K562 (cell line): ENCODE measurements at regions not wholly inside any gene's neighbourhood (a gene's known extent, or its start where the extent isn't known, plus 50 kb on each side); places are given as distances from the start of the nearest gene placed in this dataset.

Experiments
- FOXA3 ChIP-seq, 2 experiments: fragments of 450-650 bp in 1 of 2; sonication (generic) in 1 of 2; formaldehyde crosslinking; IDR thresholded peaks in 1 of 2; conservative IDR thresholded peaks in 1 of 2; 2 replicates each; pipeline versions ENCODE4 v1.4.0 to v1.8.0; 2020 to 2022; ENCODE audit warnings: mild to moderate bottlenecking in 2 of 2, missing genetic modification reagents in 1 of 2
- FOXM1 ChIP-seq, 2 experiments: fragments of 450-650 bp in 1 of 2; sonication (generic) in 1 of 2; formaldehyde crosslinking in 1 of 2; IDR thresholded peaks; 2 replicates each; pipeline versions ENCODE4 v1.6.1 to v1.9.0; 2017 to 2022; ENCODE audit warnings: low read depth in 2 of 2, mild to moderate bottlenecking in 2 of 2, missing genetic modification reagents in 1 of 2, moderate library complexity in 1 of 2
- KAT7 ChIP-seq: sonication (generic); formaldehyde crosslinking; IDR thresholded peaks from 2 replicates; pipeline ENCODE4 v1.8.0; 2022; ENCODE audit warnings: missing genetic modification reagents, mild to moderate bottlenecking, borderline replicate concordance
- L3MBTL2 ChIP-seq: fragments of 450-650 bp; IDR thresholded peaks from 2 replicates; pipeline ENCODE4 v1.6.1; 2016; ENCODE audit warnings: mild to moderate bottlenecking, moderate library complexity
- NCOA1 ChIP-seq: fragments of 450-650 bp; IDR thresholded peaks from 2 replicates; pipeline ENCODE4 v1.6.1; 2016; ENCODE audit warnings: low read depth
- ZNF146 ChIP-seq: IDR thresholded peaks from one replicate; pipeline ENCODE4 v1.6.1; 2018; ENCODE audit warnings: missing compliant biosample characterization; ENCODE audit not compliant: unreplicated experiment
- TF ChIP-seq, protein P1 (sequence below): sonication (generic); formaldehyde crosslinking; IDR thresholded peaks from 2 replicates; pipeline ENCODE4 v1.8.0; 2023; ENCODE audit warnings: missing genetic modification reagents, mild to moderate bottlenecking, borderline replicate concordance
- TF ChIP-seq, protein P2 (sequence below): sonication (generic); formaldehyde crosslinking; IDR thresholded peaks from 2 replicates; pipeline ENCODE4 v1.8.1; 2022; ENCODE audit warnings: missing genetic modification reagents
- TF ChIP-seq, protein P3 (sequence below): fragments of 250-450 bp; sonication (Bioruptor Pico); IDR thresholded peaks from 2 replicates; pipeline ENCODE4 v1.4.0; 2020; ENCODE audit warnings: mild to moderate bottlenecking, moderate library complexity
- TF ChIP-seq, protein P4 (sequence below): fragments of 450-650 bp; IDR thresholded peaks from 2 replicates; pipeline ENCODE4 v1.6.1; 2016; ENCODE audit warnings: borderline replicate concordance
- TF ChIP-seq, protein P5 (sequence below): fragments of 250-450 bp; sonication (Bioruptor Pico); IDR thresholded peaks from 2 replicates; pipeline ENCODE4 v1.9.0; 2021; ENCODE audit warnings: mild to moderate bottlenecking
- TF ChIP-seq, protein P6 (sequence below): sonication (generic); formaldehyde crosslinking; IDR thresholded peaks from 2 replicates; pipeline ENCODE4 v1.8.0; 2022; ENCODE audit warnings: mild to moderate bottlenecking, low read depth, missing genetic modification reagents

DNA sequence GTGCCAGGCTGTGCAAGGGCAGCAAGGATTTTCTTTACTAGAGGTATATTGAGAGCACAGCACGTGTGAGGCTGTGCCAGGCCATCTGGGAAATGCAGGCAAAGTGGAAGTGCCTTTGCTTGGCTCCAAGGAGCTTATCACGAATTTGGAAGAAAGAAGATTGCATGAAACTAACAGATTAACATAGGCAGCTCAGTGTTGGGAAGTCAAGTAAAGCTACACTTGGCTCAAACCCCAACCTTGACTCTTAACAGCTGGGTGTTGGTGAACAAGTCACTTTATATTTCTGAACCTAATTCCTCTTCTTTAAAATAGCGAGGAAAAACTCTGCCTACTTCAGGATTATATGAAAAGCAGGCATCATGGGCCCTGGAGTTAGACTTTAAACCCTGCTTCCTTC is 105.2 kb downstream of the PLCE1 start (continued):
- TF ChIP-seq FOXA3 (CRISPR knock-in tag; conservative IDR thresholded peaks at IDR 0.05 in 1 of 2, IDR thresholded peaks at IDR 0.05 in 1 of 2) (no peak), KAT7 (CRISPR knock-in tag) (no peak), FOXM1 (IDR thresholded peaks at IDR 0.05; ENCODE audit: low read depth) (no peak), FOXM1 (CRISPR knock-in tag; IDR thresholded peaks at IDR 0.05; ENCODE audit: low read depth) (no peak), L3MBTL2 (no peak), NCOA1 (no peak), ZNF146 (no peak)
- TF ChIP-seq, protein P1, sequence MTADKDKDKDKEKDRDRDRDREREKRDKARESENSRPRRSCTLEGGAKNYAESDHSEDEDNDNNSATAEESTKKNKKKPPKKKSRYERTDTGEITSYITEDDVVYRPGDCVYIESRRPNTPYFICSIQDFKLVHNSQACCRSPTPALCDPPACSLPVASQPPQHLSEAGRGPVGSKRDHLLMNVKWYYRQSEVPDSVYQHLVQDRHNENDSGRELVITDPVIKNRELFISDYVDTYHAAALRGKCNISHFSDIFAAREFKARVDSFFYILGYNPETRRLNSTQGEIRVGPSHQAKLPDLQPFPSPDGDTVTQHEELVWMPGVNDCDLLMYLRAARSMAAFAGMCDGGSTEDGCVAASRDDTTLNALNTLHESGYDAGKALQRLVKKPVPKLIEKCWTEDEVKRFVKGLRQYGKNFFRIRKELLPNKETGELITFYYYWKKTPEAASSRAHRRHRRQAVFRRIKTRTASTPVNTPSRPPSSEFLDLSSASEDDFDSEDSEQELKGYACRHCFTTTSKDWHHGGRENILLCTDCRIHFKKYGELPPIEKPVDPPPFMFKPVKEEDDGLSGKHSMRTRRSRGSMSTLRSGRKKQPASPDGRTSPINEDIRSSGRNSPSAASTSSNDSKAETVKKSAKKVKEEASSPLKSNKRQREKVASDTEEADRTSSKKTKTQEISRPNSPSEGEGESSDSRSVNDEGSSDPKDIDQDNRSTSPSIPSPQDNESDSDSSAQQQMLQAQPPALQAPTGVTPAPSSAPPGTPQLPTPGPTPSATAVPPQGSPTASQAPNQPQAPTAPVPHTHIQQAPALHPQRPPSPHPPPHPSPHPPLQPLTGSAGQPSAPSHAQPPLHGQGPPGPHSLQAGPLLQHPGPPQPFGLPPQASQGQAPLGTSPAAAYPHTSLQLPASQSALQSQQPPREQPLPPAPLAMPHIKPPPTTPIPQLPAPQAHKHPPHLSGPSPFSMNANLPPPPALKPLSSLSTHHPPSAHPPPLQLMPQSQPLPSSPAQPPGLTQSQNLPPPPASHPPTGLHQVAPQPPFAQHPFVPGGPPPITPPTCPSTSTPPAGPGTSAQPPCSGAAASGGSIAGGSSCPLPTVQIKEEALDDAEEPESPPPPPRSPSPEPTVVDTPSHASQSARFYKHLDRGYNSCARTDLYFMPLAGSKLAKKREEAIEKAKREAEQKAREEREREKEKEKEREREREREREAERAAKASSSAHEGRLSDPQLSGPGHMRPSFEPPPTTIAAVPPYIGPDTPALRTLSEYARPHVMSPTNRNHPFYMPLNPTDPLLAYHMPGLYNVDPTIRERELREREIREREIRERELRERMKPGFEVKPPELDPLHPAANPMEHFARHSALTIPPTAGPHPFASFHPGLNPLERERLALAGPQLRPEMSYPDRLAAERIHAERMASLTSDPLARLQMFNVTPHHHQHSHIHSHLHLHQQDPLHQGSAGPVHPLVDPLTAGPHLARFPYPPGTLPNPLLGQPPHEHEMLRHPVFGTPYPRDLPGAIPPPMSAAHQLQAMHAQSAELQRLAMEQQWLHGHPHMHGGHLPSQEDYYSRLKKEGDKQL (CRISPR knock-in tag) = no peak
- TF ChIP-seq, protein P2, sequence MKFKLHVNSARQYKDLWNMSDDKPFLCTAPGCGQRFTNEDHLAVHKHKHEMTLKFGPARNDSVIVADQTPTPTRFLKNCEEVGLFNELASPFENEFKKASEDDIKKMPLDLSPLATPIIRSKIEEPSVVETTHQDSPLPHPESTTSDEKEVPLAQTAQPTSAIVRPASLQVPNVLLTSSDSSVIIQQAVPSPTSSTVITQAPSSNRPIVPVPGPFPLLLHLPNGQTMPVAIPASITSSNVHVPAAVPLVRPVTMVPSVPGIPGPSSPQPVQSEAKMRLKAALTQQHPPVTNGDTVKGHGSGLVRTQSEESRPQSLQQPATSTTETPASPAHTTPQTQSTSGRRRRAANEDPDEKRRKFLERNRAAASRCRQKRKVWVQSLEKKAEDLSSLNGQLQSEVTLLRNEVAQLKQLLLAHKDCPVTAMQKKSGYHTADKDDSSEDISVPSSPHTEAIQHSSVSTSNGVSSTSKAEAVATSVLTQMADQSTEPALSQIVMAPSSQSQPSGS = no peak
- TF ChIP-seq, protein P3, sequence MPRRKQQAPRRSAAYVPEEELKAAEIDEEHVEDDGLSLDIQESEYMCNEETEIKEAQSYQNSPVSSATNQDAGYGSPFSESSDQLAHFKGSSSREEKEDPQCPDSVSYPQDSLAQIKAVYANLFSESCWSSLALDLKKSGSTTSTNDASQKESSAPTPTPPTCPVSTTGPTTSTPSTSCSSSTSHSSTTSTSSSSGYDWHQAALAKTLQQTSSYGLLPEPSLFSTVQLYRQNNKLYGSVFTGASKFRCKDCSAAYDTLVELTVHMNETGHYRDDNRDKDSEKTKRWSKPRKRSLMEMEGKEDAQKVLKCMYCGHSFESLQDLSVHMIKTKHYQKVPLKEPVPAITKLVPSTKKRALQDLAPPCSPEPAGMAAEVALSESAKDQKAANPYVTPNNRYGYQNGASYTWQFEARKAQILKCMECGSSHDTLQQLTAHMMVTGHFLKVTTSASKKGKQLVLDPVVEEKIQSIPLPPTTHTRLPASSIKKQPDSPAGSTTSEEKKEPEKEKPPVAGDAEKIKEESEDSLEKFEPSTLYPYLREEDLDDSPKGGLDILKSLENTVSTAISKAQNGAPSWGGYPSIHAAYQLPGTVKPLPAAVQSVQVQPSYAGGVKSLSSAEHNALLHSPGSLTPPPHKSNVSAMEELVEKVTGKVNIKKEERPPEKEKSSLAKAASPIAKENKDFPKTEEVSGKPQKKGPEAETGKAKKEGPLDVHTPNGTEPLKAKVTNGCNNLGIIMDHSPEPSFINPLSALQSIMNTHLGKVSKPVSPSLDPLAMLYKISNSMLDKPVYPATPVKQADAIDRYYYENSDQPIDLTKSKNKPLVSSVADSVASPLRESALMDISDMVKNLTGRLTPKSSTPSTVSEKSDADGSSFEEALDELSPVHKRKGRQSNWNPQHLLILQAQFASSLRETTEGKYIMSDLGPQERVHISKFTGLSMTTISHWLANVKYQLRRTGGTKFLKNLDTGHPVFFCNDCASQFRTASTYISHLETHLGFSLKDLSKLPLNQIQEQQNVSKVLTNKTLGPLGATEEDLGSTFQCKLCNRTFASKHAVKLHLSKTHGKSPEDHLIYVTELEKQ (CRISPR knock-in tag) = no peak
- TF ChIP-seq, protein P4, sequence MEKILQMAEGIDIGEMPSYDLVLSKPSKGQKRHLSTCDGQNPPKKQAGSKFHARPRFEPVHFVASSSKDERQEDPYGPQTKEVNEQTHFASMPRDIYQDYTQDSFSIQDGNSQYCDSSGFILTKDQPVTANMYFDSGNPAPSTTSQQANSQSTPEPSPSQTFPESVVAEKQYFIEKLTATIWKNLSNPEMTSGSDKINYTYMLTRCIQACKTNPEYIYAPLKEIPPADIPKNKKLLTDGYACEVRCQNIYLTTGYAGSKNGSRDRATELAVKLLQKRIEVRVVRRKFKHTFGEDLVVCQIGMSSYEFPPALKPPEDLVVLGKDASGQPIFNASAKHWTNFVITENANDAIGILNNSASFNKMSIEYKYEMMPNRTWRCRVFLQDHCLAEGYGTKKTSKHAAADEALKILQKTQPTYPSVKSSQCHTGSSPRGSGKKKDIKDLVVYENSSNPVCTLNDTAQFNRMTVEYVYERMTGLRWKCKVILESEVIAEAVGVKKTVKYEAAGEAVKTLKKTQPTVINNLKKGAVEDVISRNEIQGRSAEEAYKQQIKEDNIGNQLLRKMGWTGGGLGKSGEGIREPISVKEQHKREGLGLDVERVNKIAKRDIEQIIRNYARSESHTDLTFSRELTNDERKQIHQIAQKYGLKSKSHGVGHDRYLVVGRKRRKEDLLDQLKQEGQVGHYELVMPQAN = no peak
- TF ChIP-seq, protein P5, sequence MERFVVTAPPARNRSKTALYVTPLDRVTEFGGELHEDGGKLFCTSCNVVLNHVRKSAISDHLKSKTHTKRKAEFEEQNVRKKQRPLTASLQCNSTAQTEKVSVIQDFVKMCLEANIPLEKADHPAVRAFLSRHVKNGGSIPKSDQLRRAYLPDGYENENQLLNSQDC (CRISPR knock-in tag) = no peak
- TF ChIP-seq, protein P6, sequence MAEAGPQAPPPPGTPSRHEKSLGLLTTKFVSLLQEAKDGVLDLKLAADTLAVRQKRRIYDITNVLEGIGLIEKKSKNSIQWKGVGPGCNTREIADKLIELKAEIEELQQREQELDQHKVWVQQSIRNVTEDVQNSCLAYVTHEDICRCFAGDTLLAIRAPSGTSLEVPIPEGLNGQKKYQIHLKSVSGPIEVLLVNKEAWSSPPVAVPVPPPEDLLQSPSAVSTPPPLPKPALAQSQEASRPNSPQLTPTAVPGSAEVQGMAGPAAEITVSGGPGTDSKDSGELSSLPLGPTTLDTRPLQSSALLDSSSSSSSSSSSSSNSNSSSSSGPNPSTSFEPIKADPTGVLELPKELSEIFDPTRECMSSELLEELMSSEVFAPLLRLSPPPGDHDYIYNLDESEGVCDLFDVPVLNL (CRISPR knock-in tag) = no peak
